ENCODE measurements at regions not wholly inside any gene's neighbourhood (a gene's known extent, or its start where the extent isn't known, plus 50 kb on each side); places are given as distances from the start of the nearest gene placed in this dataset.

GRCh38 chr11:116055064-116055463, 550.8 kb upstream of the CADM1 start:
- peaks cover 28% of the 10 kb centered on the region for H3K4me1 Mint-ChIP-seq (ENCODE audit: low read depth, unreplicated experiment)
- H3K4me3 Mint-ChIP-seq (ENCODE audit: unreplicated experiment) = no peak overlapping the region
- H3K27me3 Mint-ChIP-seq (ENCODE audit: unreplicated experiment) = peaks cover 6% of the 10 kb centered on the region
- peaks cover 4% of the 10 kb centered on the region for H3K36me3 Mint-ChIP-seq (ENCODE audit: unreplicated experiment)
- no peak overlapping the region for H3K27ac Mint-ChIP-seq (ENCODE audit: unreplicated experiment)
- no peak for DNase-seq
- no peak for TF ChIP-seq CTCF (IDR thresholded peaks at IDR 0.05; ENCODE audit: partially characterized antibody, unreplicated experiment)
- peaks cover 8% of the 10 kb centered on the region for H3K9me3 Mint-ChIP-seq (ENCODE audit: unreplicated experiment)

- Mint-ChIP-seq H3K27ac (ENCODE audit: unreplicated experiment) (no peak overlapping the region), H3K27me3 (ENCODE audit: unreplicated experiment) (peaks cover 7% of the 10 kb centered on the region), H3K4me1 (ENCODE audit: low read depth, unreplicated experiment) (peaks cover 30% of the 10 kb centered on the region), H3K4me3 (ENCODE audit: unreplicated experiment) (no peak overlapping the region), H3K36me3 (ENCODE audit: unreplicated experiment) (peaks cover 4% of the 10 kb centered on the region), H3K9me3 (ENCODE audit: unreplicated experiment) (peaks cover 8% of the 10 kb centered on the region)
- TF ChIP-seq CTCF (IDR thresholded peaks at IDR 0.05; ENCODE audit: partially characterized antibody, unreplicated experiment) = no peak
- DNase-seq = no peak
Observed at GRCh38 chr11:116053548-116053919, 549.3 kb upstream of the CADM1 start.

- Mint-ChIP-seq H3K9me3 (ENCODE audit: unreplicated experiment) (peaks cover 8% of the 10 kb centered on the region), H3K4me3 (ENCODE audit: unreplicated experiment) (no peak overlapping the region), H3K27ac (ENCODE audit: unreplicated experiment) (no peak overlapping the region), H3K27me3 (ENCODE audit: unreplicated experiment) (peaks cover 8% of the 10 kb centered on the region), H3K4me1 (ENCODE audit: low read depth, unreplicated experiment) (peaks cover 30% of the 10 kb centered on the region), H3K36me3 (ENCODE audit: unreplicated experiment) (peaks cover 4% of the 10 kb centered on the region)
- DNase-seq = no peak
- TF ChIP-seq CTCF (IDR thresholded peaks at IDR 0.05; ENCODE audit: partially characterized antibody, unreplicated experiment) = no peak
Observed at GRCh38 chr11:116052603-116053547, 548.7 kb upstream of the CADM1 start.

GRCh38 chr11:116051494-116051893, 547.3 kb upstream of the CADM1 start:
- DNase-seq = no peak
- H3K27ac Mint-ChIP-seq (ENCODE audit: unreplicated experiment) = no peak overlapping the region
- H3K9me3 Mint-ChIP-seq (ENCODE audit: unreplicated experiment) = peaks cover 6% of the 10 kb centered on the region
- H3K4me1 Mint-ChIP-seq (ENCODE audit: low read depth, unreplicated experiment) = peaks cover 30% of the 10 kb centered on the region
- H3K4me3 Mint-ChIP-seq (ENCODE audit: unreplicated experiment) = no peak overlapping the region
- TF ChIP-seq CTCF (IDR thresholded peaks at IDR 0.05; ENCODE audit: partially characterized antibody, unreplicated experiment) = no peak
- peaks cover 8% of the 10 kb centered on the region for H3K27me3 Mint-ChIP-seq (ENCODE audit: unreplicated experiment)
- H3K36me3 Mint-ChIP-seq (ENCODE audit: unreplicated experiment) = peaks cover 4% of the 10 kb centered on the region

- Mint-ChIP-seq H3K27me3 (ENCODE audit: unreplicated experiment) (peaks cover 8% of the 10 kb centered on the region), H3K27ac (ENCODE audit: unreplicated experiment) (no peak overlapping the region), H3K36me3 (ENCODE audit: unreplicated experiment) (no peaks in the 10 kb centered on the region), H3K4me3 (ENCODE audit: unreplicated experiment) (no peak overlapping the region), H3K4me1 (ENCODE audit: low read depth, unreplicated experiment) (peaks cover 39% of the 10 kb centered on the region), H3K9me3 (ENCODE audit: unreplicated experiment) (peaks cover 3% of the 10 kb centered on the region)
- DNase-seq = no peak
- no peak for TF ChIP-seq CTCF (IDR thresholded peaks at IDR 0.05; ENCODE audit: partially characterized antibody, unreplicated experiment)
Observed at GRCh38 chr11:116049383-116049782, 545.2 kb upstream of the CADM1 start.
